ENCODE measurements at regions not wholly inside any gene's neighbourhood (a gene's known extent, or its start where the extent isn't known, plus 50 kb on each side); places are given as distances from the start of the nearest gene placed in this dataset.

DNA sequence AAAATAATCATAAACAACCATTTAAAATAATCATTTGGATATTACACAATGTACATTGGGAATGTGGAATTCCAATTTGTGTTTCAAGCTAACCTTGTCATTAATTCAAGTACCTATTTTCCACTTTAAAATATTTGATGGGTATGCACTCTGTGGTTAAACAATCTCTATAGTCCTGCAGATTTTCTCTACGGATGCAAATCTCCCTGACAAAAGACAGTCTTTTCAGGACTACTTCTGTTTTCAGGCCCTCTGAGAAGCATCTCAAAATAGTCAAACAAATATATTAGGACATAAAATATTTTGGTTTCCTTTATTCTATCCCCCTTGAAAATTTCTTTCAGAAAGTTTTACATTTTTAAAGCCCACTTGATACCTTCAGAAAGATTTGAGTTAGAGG is 735.6 kb upstream of the MBL2 start:
- TF ChIP-seq, protein P1, sequence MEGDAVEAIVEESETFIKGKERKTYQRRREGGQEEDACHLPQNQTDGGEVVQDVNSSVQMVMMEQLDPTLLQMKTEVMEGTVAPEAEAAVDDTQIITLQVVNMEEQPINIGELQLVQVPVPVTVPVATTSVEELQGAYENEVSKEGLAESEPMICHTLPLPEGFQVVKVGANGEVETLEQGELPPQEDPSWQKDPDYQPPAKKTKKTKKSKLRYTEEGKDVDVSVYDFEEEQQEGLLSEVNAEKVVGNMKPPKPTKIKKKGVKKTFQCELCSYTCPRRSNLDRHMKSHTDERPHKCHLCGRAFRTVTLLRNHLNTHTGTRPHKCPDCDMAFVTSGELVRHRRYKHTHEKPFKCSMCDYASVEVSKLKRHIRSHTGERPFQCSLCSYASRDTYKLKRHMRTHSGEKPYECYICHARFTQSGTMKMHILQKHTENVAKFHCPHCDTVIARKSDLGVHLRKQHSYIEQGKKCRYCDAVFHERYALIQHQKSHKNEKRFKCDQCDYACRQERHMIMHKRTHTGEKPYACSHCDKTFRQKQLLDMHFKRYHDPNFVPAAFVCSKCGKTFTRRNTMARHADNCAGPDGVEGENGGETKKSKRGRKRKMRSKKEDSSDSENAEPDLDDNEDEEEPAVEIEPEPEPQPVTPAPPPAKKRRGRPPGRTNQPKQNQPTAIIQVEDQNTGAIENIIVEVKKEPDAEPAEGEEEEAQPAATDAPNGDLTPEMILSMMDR (IDR thresholded peaks at IDR 0.05) = no peak
- no peak for TF ChIP-seq POLR2A (IDR thresholded peaks at IDR 0.05)

Data from thyroid gland (tissue), 4 donors.